ENCODE measurements at regions not wholly inside any gene's neighbourhood (a gene's known extent, or its start where the extent isn't known, plus 50 kb on each side); places are given as distances from the start of the nearest gene placed in this dataset.

DNA sequence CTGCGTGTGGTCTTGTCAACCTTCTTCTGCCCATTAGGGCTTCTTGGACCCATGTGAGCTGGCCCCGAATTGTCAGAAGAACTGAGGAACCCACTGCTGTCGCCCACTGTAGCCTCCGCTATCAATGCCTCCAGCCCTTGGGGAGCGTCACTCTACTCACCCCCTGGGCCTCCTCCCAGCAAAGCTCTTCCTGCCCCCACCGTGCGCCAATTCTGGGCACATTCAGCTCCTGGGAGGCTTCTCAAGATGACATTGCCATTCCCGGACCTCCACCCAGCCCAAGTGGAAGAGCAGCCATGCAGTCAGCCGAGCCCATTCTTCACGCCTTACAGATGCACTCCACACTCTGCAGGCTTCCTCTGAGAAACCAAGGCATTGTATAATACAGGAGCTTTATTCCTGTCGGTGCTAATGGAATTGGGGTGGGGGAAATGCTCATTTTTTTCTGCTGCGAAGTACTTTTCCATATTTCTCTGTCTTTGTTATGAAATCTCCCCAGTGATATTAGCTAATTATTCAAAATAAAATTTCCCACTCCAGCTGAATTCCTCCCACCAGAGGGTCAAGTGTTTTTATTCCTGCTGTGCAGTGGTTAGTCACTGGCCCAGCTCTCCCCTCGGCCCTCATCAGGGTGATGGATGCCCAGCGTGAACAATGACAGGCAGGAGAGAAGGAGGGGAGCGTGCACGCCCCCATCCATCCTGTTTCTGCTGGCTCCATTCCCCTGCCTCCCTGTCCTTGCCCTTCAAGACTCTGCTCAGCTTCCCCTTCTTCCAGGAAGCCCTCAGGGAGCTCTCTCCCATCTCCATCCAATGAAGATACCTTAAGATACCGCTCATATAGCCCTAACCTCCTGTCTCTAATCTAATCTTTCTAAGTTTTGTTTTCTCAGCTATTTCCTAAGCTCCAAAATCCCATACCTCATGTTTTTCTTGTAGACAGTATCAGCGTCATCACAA, 87.7 kb downstream of the C16orf95 start:
- Mint-ChIP-seq H3K27ac (no peak overlapping the region), H3K36me3 (no peaks in the 10 kb centered on the region)
- ATAC-seq, result no peak

GRCh38 chr16:87230571-87230970, 86.6 kb downstream of the C16orf95 start:
- no peaks in the 10 kb centered on the region for H3K27me3 Mint-ChIP-seq
- peaks cover 7 to 16% of the 10 kb centered on the region in 2 donors for H3K4me1 Mint-ChIP-seq (ENCODE audit: low read depth in 2 of 2)
- H3K9me3 Mint-ChIP-seq, result no peaks in the 10 kb centered on the region
- H3K27ac Mint-ChIP-seq, result no peak overlapping the region
- H3K4me3 Mint-ChIP-seq, result no peak overlapping the region
- DNase-seq (ENCODE audit: low spot score), result no peak
- no peaks in the 10 kb centered on the region for H3K36me3 Mint-ChIP-seq
- ATAC-seq, result no peak

More for the DNA sequence above, 87.7 kb downstream of the C16orf95 start:
- Mint-ChIP-seq H3K4me1 (ENCODE audit: low read depth in 2 of 2) (peaks cover 0 to 10% of the 10 kb centered on the region in 2 donors), H3K9me3 (no peaks in the 10 kb centered on the region), H3K4me3 (no peak overlapping the region), H3K27me3 (no peaks in the 10 kb centered on the region)
- no peak for DNase-seq (ENCODE audit: low spot score)

GRCh38 chr16:87231295-87231694, 85.9 kb downstream of the C16orf95 start:
- no peak overlapping the region for H3K27ac Mint-ChIP-seq
- no peaks in the 10 kb centered on the region for H3K36me3 Mint-ChIP-seq
- peaks cover 13 to 23% of the 10 kb centered on the region in 2 donors for H3K4me1 Mint-ChIP-seq (ENCODE audit: low read depth in 2 of 2)
- DNase-seq (ENCODE audit: low spot score) (no peak), ATAC-seq (no peak)
- no peaks in the 10 kb centered on the region for H3K9me3 Mint-ChIP-seq
- H3K27me3 Mint-ChIP-seq, result peaks cover 0 to under 1% of the 10 kb centered on the region in 2 donors
- H3K4me3 Mint-ChIP-seq, result no peak overlapping the region

DNA sequence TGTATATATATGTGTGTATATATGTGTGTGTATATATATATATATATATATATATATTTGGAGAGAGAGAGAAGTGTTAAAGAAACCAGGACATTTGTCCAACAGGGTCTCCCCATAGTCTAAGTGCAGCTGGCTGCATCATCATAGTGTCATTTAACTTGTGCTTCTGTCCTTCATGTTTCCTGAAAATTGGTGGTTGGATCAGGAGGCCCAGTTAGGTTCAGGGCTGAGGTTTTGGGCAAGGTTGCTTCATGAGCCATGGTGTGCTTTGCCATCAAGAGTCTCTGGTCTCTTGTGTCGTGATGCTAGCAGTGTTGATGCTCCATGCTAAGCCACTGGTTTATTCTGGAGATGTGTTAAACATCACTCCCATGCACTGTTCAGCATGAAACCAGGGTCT, 85.3 kb downstream of the C16orf95 start:
- H3K9me3 Mint-ChIP-seq, result no peaks in the 10 kb centered on the region
- no peak for DNase-seq (ENCODE audit: low spot score)
- H3K36me3 Mint-ChIP-seq, result no peaks in the 10 kb centered on the region

DNA sequence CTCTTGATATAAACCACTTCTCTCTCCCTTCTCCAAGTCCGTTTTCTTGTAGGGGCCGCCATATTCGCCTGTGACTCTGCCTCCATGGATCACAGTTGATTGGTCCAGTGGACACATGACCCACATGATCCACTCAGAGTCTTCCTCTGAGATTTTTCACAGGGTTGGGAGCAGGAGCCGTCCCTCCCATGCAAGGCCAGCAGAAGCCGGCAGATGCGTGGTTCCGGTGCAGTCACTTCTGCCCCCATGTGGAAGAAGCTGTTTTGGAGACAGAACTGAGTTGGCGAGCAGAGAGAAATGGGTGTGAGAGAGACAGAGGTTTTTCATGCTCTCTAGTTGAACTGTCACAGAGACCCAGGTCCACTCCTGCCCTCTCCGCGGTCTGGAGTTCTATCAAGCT, 83.3 kb downstream of the C16orf95 start:
- Mint-ChIP-seq H3K27me3 (peaks cover 0 to 3% of the 10 kb centered on the region in 2 donors), H3K36me3 (no peaks in the 10 kb centered on the region), H3K4me3 (no peak overlapping the region), H3K9me3 (no peaks in the 10 kb centered on the region), H3K4me1 (ENCODE audit: low read depth in 2 of 2) (peaks cover 23 to 37% of the 10 kb centered on the region in 2 donors), H3K27ac (no peak overlapping the region)
- DNase-seq (ENCODE audit: low spot score) (no peak), ATAC-seq (no peak)

More for the DNA sequence above, 85.3 kb downstream of the C16orf95 start:
- no peak for ATAC-seq
- H3K27ac Mint-ChIP-seq, result no peak overlapping the region
- H3K4me1 Mint-ChIP-seq (ENCODE audit: low read depth in 2 of 2), result peaks cover 17 to 26% of the 10 kb centered on the region in 2 donors
- peaks cover 0 to 3% of the 10 kb centered on the region in 2 donors for H3K27me3 Mint-ChIP-seq
- H3K4me3 Mint-ChIP-seq, result no peak overlapping the region

DNA sequence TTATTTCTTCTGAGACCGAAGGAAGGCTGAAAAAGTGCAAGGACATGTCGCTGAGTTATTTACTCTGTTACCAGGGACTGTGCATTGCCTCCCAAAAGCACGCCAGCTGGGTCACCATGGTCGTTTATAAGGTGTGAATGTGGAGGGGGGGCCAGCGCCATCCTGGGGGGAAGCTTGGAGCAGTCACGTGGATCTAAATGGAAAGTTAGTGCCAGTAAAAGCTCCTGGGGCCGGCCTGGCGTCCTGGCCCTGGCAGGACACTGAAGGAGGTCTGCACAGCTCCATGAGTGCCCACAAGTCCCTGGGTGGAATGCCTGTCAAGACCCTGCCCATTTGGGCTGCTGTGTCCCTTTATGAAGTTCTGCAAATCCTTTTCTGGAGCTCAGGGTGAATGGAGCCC, 82.6 kb downstream of the C16orf95 start:
- Mint-ChIP-seq H3K27me3 (peaks cover 0 to 3% of the 10 kb centered on the region in 2 donors), H3K4me3 (no peak overlapping the region), H3K27ac (no peak overlapping the region), H3K4me1 (ENCODE audit: low read depth in 2 of 2) (peaks cover 23 to 37% of the 10 kb centered on the region in 2 donors), H3K36me3 (no peaks in the 10 kb centered on the region), H3K9me3 (no peaks in the 10 kb centered on the region)
- DNase-seq (ENCODE audit: low spot score), result no peak
- no peak for ATAC-seq

GRCh38 chr16:87235810-87236515, 81.2 kb downstream of the C16orf95 start:
- Mint-ChIP-seq H3K27me3 (peaks cover 9 to 12% of the 10 kb centered on the region in 2 donors), H3K4me3 (peak overlapping the region; percentile 57)

DNA sequence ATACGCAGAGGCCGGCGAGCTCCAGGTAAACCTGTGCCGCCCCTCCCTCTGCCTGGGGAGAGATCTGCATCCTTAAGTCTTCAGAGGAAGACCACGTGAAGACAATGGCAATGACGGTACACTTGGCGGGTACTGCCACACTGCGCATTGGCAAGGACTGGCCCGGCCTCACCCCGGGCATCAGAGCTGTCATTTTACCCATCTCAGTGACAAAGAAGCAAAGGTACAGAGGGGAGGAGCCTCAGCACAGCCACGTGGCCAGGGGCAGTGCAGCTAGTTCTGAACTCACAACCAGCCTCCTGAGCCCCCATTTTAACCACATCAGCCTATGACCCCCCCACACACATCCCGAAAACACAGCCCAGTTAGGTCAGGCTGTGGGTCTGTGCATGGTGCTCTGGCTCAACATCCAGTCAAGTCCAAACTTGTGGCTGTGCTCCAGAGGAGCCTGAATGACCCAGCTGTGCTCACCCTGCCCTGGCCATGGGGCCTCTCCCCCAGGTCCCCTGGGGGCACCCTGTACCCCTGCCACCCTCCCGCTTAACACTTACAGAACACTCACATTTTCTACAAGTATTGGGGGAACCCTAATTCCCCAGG, 80.6 kb downstream of the C16orf95 start:
- Mint-ChIP-seq H3K4me1 (ENCODE audit: low read depth in 2 of 2) (peaks cover 29 to 46% of the 10 kb centered on the region in 2 donors), H3K27ac (peak overlapping the region in 1 of 2 donors; percentile 75), H3K4me3 (peak overlapping the region; percentile 57), H3K36me3 (no peaks in the 10 kb centered on the region), H3K27me3 (peaks cover 10 to 13% of the 10 kb centered on the region in 2 donors), H3K9me3 (no peaks in the 10 kb centered on the region)
- ATAC-seq, result peak; percentile 46 to 62
- DNase-seq (ENCODE audit: low spot score), result no peak

More at GRCh38 chr16:87235810-87236515, 81.2 kb downstream of the C16orf95 start:
- ATAC-seq (peak; percentile 69 to 75), DNase-seq (ENCODE audit: low spot score) (no peak)
- Mint-ChIP-seq H3K9me3 (no peaks in the 10 kb centered on the region), H3K27ac (peak overlapping the region in 1 of 2 donors; percentile 75), H3K4me1 (ENCODE audit: low read depth in 2 of 2) (peaks cover 29 to 45% of the 10 kb centered on the region in 2 donors), H3K36me3 (no peaks in the 10 kb centered on the region)

- H3K4me3 Mint-ChIP-seq, result no peak overlapping the region
- peaks cover 10 to 13% of the 10 kb centered on the region in 2 donors for H3K27me3 Mint-ChIP-seq
- DNase-seq (ENCODE audit: low spot score) (no peak), ATAC-seq (no peak)
- no peak overlapping the region for H3K27ac Mint-ChIP-seq
- peaks cover 29 to 42% of the 10 kb centered on the region in 2 donors for H3K4me1 Mint-ChIP-seq (ENCODE audit: low read depth in 2 of 2)
- no peaks in the 10 kb centered on the region for H3K36me3 Mint-ChIP-seq
- no peaks in the 10 kb centered on the region for H3K9me3 Mint-ChIP-seq
Observed at GRCh38 chr16:87238361-87238715, 78.9 kb downstream of the C16orf95 start.

DNA sequence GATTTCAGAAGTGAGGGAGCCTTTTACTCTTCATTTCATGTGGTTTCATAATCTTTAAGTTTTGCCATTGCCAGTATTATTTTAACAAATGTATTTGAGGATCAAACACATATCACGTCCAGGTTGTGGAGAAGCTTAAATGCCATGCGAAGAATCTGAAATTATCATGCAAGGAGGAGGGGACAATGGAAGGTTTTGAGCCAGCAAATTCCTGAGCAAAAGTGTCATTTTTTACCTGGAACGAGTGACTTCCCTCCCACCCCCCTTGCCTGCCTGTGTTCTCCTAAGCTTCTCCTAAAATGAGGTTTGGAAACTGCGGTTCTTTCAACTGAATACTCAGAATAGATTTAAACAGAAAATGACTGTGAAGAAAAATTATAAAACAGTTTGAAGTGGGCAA, 77.6 kb downstream of the C16orf95 start:
- H3K4me3 Mint-ChIP-seq, result no peak overlapping the region
- H3K4me1 Mint-ChIP-seq (ENCODE audit: low read depth in 2 of 2), result peaks cover 29 to 35% of the 10 kb centered on the region in 2 donors
- H3K27ac Mint-ChIP-seq, result no peak overlapping the region
- DNase-seq (ENCODE audit: low spot score) (no peak), ATAC-seq (no peak)
- H3K36me3 Mint-ChIP-seq, result no peaks in the 10 kb centered on the region
- no peaks in the 10 kb centered on the region for H3K9me3 Mint-ChIP-seq
- peaks cover 10 to 13% of the 10 kb centered on the region in 2 donors for H3K27me3 Mint-ChIP-seq

DNA sequence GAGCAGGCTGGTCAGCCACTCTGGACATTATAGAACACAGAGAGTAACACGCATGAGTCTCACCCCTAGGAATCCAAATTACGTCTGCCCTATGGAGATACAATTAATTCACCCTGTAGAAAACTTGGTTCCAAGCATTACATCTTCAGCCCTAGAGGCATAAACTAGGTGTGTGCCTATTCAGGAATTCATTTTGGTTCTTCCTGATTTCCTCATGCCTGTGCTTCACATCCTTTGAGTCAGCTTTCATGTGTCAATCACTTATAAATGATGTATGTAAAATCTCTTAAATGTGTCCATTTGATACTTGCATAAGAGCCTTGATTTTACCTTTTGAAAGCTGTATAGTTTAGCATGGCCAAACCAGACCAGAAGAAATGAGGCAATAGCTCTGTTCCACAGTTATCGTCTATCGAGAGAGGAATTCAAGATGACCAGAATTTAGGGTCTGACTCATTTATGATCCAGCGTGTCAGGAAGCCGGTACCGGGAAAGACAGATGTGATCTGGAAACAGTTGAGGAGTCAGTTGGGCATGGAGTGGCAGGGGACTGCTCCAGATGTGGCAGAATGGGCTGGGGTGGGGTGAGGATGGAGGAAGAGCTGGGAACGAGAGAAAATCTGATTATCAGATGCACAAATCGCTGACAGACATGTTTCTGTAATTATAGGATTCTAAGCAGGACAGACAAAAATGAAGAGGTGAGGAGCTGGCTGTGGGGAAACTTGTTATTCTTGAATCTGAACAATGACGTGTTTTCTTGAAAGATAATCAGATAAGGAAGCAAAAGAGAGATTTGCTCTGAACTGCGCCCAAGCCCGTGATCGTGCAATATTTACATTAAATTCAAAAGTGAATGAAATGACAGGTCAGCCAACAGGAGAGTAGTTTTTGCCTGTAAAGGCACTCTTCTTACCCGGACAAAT, 76.7 kb downstream of the C16orf95 start:
- H3K4me1 Mint-ChIP-seq (ENCODE audit: low read depth in 2 of 2), result peaks cover 23 to 31% of the 10 kb centered on the region in 2 donors
- DNase-seq (ENCODE audit: low spot score) (no peak), ATAC-seq (no peak)
- H3K36me3 Mint-ChIP-seq, result no peaks in the 10 kb centered on the region
- H3K27me3 Mint-ChIP-seq, result peaks cover 10 to 13% of the 10 kb centered on the region in 2 donors
- H3K9me3 Mint-ChIP-seq, result no peaks in the 10 kb centered on the region
- no peak overlapping the region for H3K27ac Mint-ChIP-seq
- H3K4me3 Mint-ChIP-seq, result no peak overlapping the region

- H3K9me3 Mint-ChIP-seq, result no peaks in the 10 kb centered on the region
- DNase-seq (ENCODE audit: low spot score) (no peak), ATAC-seq (no peak)
- H3K36me3 Mint-ChIP-seq, result no peaks in the 10 kb centered on the region
- H3K27me3 Mint-ChIP-seq, result peaks cover 10 to 12% of the 10 kb centered on the region in 2 donors
- H3K4me1 Mint-ChIP-seq (ENCODE audit: low read depth in 2 of 2), result peaks cover 16 to 23% of the 10 kb centered on the region in 2 donors
- no peak overlapping the region for H3K27ac Mint-ChIP-seq
- no peak overlapping the region for H3K4me3 Mint-ChIP-seq
Observed at GRCh38 chr16:87241137-87241771, 75.9 kb downstream of the C16orf95 start.

Data from natural killer cell treated with Interleukin-12 subunit alpha and Interleukin-12 subunit beta and Interleukin-15 and Interleukin-18, amount 100 ng/mL, for 72 hours (primary cell).